ENCODE measurements at regions not wholly inside any gene's neighbourhood (a gene's known extent, or its start where the extent isn't known, plus 50 kb on each side); places are given as distances from the start of the nearest gene placed in this dataset.
A peak's percentile ranks its signal among the peaks of the same experiment; 100 is the strongest.
"Not testable (repeated sequence)": the region's sequence is repeated elsewhere in the genome, so short reads cannot be mapped to it uniquely, and the experiment has no call there.

DNA sequence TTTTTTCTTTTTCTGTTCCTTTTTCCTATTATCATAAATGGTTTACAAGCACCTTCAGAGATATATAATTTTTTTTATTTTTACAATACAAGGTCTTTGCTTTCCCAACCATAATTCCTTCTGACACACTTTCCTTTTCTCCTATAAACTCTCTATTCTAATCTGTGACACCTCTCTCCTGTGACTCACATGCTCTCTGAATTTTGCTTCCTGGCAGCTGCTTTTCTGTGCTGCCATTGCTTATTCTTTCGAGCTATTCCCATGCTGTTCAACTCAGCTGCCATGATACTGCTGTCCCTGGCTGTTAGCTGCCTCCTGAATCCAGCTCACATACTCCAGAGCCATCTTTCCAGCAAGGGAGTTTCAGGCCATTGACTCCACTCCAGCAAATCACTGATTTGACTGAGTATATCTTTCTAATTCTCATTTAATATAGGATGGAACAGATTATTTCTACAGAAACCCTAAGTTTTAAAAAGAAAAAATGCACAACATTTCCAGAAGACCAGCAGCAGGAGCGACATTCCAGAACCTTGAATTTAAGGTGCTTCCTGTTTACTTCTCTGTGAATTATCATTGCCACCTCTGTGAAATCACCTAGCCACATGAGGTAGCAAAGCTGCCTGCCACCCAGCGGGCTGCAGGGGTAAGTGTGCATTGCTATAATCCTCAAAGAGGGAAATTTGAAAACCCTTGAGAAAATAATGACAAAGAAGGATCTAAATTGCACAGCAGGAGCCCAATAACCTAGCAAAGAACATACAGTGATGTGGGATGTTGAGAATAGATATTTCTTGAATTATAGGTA, 1442.6 kb downstream of the KHDRBS2 start:
- TF ChIP-seq, protein P1, sequence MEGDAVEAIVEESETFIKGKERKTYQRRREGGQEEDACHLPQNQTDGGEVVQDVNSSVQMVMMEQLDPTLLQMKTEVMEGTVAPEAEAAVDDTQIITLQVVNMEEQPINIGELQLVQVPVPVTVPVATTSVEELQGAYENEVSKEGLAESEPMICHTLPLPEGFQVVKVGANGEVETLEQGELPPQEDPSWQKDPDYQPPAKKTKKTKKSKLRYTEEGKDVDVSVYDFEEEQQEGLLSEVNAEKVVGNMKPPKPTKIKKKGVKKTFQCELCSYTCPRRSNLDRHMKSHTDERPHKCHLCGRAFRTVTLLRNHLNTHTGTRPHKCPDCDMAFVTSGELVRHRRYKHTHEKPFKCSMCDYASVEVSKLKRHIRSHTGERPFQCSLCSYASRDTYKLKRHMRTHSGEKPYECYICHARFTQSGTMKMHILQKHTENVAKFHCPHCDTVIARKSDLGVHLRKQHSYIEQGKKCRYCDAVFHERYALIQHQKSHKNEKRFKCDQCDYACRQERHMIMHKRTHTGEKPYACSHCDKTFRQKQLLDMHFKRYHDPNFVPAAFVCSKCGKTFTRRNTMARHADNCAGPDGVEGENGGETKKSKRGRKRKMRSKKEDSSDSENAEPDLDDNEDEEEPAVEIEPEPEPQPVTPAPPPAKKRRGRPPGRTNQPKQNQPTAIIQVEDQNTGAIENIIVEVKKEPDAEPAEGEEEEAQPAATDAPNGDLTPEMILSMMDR (IDR thresholded peaks at IDR 0.05) = peak in 1 of 6 experiments; percentile 46
- not testable (repeated sequence) for TF ChIP-seq POLR2A (IDR thresholded peaks at IDR 0.05)

All from thyroid gland (tissue), 4 donors.